GM12878 (cell line): ENCODE measurements at regions not wholly inside any gene's neighbourhood (a gene's known extent, or its start where the extent isn't known, plus 50 kb on each side); places are given as distances from the start of the nearest gene placed in this dataset.

Source experiments
- HCFC1 ChIP-seq: fragments of 150-350 bp; IDR thresholded peaks from 2 replicates; pipeline ENCODE4 v1.6.1; 2014; ENCODE audit warnings: low read length
- MTA2 ChIP-seq: fragments of 450-650 bp; IDR thresholded peaks from 2 replicates; pipeline ENCODE4 v1.6.1; 2016; ENCODE audit warnings: low read depth, mild to moderate bottlenecking, moderate library complexity

DNA sequence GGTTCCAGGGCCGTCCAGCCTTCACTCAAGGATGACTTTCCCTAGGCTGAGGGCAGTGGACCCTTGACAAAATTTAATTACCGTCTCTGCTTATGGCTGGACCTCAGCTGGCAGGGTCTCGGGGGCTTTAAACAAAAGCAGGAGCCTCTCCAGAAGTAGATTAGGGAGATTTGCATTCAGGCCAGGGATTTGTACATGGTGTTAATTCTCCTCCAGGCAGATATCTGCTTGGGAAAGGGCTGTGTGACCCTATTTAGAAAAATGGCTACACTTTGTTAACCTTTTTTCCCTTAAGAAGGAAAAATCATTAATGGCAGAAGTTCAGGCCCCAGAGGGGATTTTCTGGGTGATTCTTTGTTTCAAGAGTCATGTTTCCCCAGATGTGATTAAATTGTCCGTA lies 329.1 kb upstream of the C2CD4B start:
- TF ChIP-seq HCFC1 (no peak), MTA2 (no peak)
